A673 (cell line): ENCODE measurements at regions not wholly inside any gene's neighbourhood (a gene's known extent, or its start where the extent isn't known, plus 50 kb on each side); places are given as distances from the start of the nearest gene placed in this dataset.

ENCODE experiments used
- BruUV-seq: library from RNA; stranded (reverse); fragments of 400-500 nt; replicated peaks from 2 replicates; lab custom pipeline; 2021; lab: Mats Ljungman, UMichigan
- CTCF ChIA-PET: fragments of 300-600 bp; sonication (Branson Sonifier 250); formaldehyde crosslinking; loops from one replicate; lab custom pipeline; 2022; ENCODE audit warnings: antibody characterized with exemption; lab: Charles Lee
- POLR2A ChIA-PET: fragments of 300-600 bp; sonication (Branson Sonifier 250); formaldehyde crosslinking; loops from one replicate; lab custom pipeline; 2022; ENCODE audit warnings: antibody characterized with exemption; ENCODE audit not compliant: low non-redundant PET; lab: Charles Lee
- DNase-seq: peaks from one replicate; pipeline ENCODE4 v3.0.0-alpha.2; 2015; ENCODE audit warnings: low spot score
- H3K27ac ChIP-seq: fragments of 200-600 bp; sonication (generic); 2 replicates; pipeline ENCODE4 v1.5.1; 2016; ENCODE audit warnings: mixed run types, low read depth, mild to moderate bottlenecking, mixed read lengths, antibody characterized with exemption, low read length; ENCODE audit not compliant: poor library complexity, severe bottlenecking
- H3K27me3 ChIP-seq: fragments of 200-600 bp; sonication (generic); replicated peaks from 2 replicates; pipeline ENCODE4 v1.6.1; 2017; ENCODE audit warnings: mixed run types, low read depth, mild to moderate bottlenecking, mixed read lengths, antibody characterized with exemption, low read length; ENCODE audit not compliant: insufficient read depth, poor library complexity
- H3K36me3 ChIP-seq: fragments of 200-600 bp; sonication (generic); 2 replicates; pipeline ENCODE4 v1.6.1; 2016; ENCODE audit warnings: mixed run types, mild to moderate bottlenecking, mixed read lengths, antibody characterized with exemption, low read length; ENCODE audit not compliant: insufficient read depth, poor library complexity, severe bottlenecking
- H3K4me1 ChIP-seq: fragments of 200-600 bp; sonication (generic); 2 replicates; pipeline ENCODE4 v1.6.1; 2017; ENCODE audit warnings: mixed run types, mild to moderate bottlenecking, mixed read lengths, antibody characterized with exemption, low read length; ENCODE audit not compliant: insufficient read depth, poor library complexity, severe bottlenecking
- H3K4me3 ChIP-seq: fragments of 200-600 bp; sonication (generic); 2 replicates; pipeline ENCODE4 v1.5.1; 2016; ENCODE audit warnings: low read depth, mixed run types, mild to moderate bottlenecking, mixed read lengths, low read length; ENCODE audit not compliant: poor library complexity, severe bottlenecking
- H3K9me3 ChIP-seq: fragments of 200-600 bp; sonication (generic); 2 replicates; pipeline ENCODE4 v1.6.1; 2016; ENCODE audit warnings: mixed run types, low read depth, mild to moderate bottlenecking, mixed read lengths, antibody characterized with exemption, low read length; ENCODE audit not compliant: poor library complexity, severe bottlenecking
- CTCF ChIP-seq: fragments of 300-800, 200-600 bp; sonication (generic); conservative IDR thresholded peaks from 2 replicates; pipeline ENCODE4 v1.5.1; 2017; ENCODE audit warnings: low read depth, mild to moderate bottlenecking, antibody characterized with exemption, low read length, moderate library complexity, mixed read lengths
- EZH2 ChIP-seq: fragments of 200-600 bp; sonication (generic); IDR thresholded peaks from 2 replicates; pipeline ENCODE4 v1.6.1; 2017; ENCODE audit warnings: borderline replicate concordance, low read depth, mild to moderate bottlenecking, mixed read lengths, antibody characterized with exemption, low read length; ENCODE audit not compliant: poor library complexity, severe bottlenecking
- intact Hi-C: fragments of 100-400 bp; cut with micrococcal nuclease; formaldehyde crosslinking; loops from one replicate; pipeline ENCODE4 v1.10.0; 2022; ENCODE audit not compliant: unreplicated experiment

- Histone ChIP-seq H3K27ac (no peak overlapping the region), H3K9me3 (no peaks in the 10 kb centered on the region), H3K27me3 (no peaks in the 10 kb centered on the region), H3K4me3 (no peak overlapping the region), H3K36me3 (no peaks in the 10 kb centered on the region), H3K4me1 (no peaks in the 10 kb centered on the region)
- ChIA-PET POLR2A (no interaction called here), CTCF (no interaction called here)
- intact Hi-C loops, result no loop called here
- no peak for DNase-seq
- TF ChIP-seq CTCF (no peak), EZH2 (no peak)
- no TSS peak for BruUV-seq
These were observed 671.5 kb downstream of the MED13L start for GRCh38 chr12:115606040-115606439.

- POLR2A ChIA-PET, result no interaction called here
- no peak for TF ChIP-seq CTCF
- no peak for TF ChIP-seq EZH2
- DNase-seq, result peak; percentile 6
- Histone ChIP-seq H3K27ac (no peak overlapping the region), H3K36me3 (no peaks in the 10 kb centered on the region), H3K27me3 (no peaks in the 10 kb centered on the region), H3K9me3 (no peaks in the 10 kb centered on the region), H3K4me1 (no peaks in the 10 kb centered on the region), H3K4me3 (no peak overlapping the region)
- intact Hi-C loops, result no loop called here
- CTCF ChIA-PET, result no interaction called here
- BruUV-seq, result no TSS peak
These were observed 678.4 kb downstream of the MED13L start for GRCh38 chr12:115598871-115599811.

GRCh38 chr12:115597157-115597712, 680.3 kb downstream of the MED13L start:
- BruUV-seq, result no TSS peak
- Histone ChIP-seq H3K36me3 (no peaks in the 10 kb centered on the region), H3K27me3 (no peaks in the 10 kb centered on the region), H3K4me1 (no peaks in the 10 kb centered on the region), H3K27ac (no peak overlapping the region), H3K4me3 (no peak overlapping the region), H3K9me3 (no peaks in the 10 kb centered on the region)
- intact Hi-C loops, result no loop called here
- no peak for TF ChIP-seq CTCF
- POLR2A ChIA-PET, result no interaction called here
- no peak for DNase-seq
- CTCF ChIA-PET, result no interaction called here
